Vagina (tissue), 2 donors: ENCODE measurements at regions not wholly inside any gene's neighbourhood (a gene's known extent, or its start where the extent isn't known, plus 50 kb on each side); places are given as distances from the start of the nearest gene placed in this dataset.

ENCODE experiments used
- DNase-seq, 2 donors: peaks; one replicate each; pipeline ENCODE4 v3.0.0-alpha.2; 2017; ENCODE audit errors: extremely low spot score in 2 of 2
- H3K27ac ChIP-seq: fragments of 200-600 bp; sonication (generic); one replicate; pipeline ENCODE4 v1.5.1; 2019
- H3K27me3 ChIP-seq: fragments of 200-600 bp; sonication (generic); one replicate; pipeline ENCODE4 v1.5.1; 2019
- H3K36me3 ChIP-seq, 2 donors: fragments of 200-600 bp; sonication (generic); one replicate each; pipeline ENCODE4 v1.5.1; 2017 to 2019
- H3K4me1 ChIP-seq: fragments of 200-600 bp; sonication (generic); one replicate; pipeline ENCODE4 v1.5.1; 2019
- H3K4me3 ChIP-seq, 2 donors: fragments of 200-600 bp; sonication (generic); 1 replicate in 1 of 2; 2 replicates in 1 of 2; pipeline ENCODE4 v1.5.1; 2016 to 2019
- H3K9me3 ChIP-seq: fragments of 200-600 bp; sonication (generic); one replicate; pipeline ENCODE4 v1.5.1; 2019
- CTCF ChIP-seq, 3 experiments: fragments of 450-650 bp in 2 of 3; fragments of 200-600 bp in 1 of 3; sonication (generic) in 1 of 3; IDR thresholded peaks; one replicate each; pipeline ENCODE4 v1.5.1; 2017 to 2019; ENCODE audit warnings: antibody characterized with exemption in 3 of 3, mild to moderate bottlenecking in 2 of 3, moderate library complexity in 2 of 3
- POLR2A ChIP-seq, 2 donors: fragments of 450-650 bp; IDR thresholded peaks; one replicate each; pipeline ENCODE4 v1.6.1; 2017; ENCODE audit warnings: antibody characterized with exemption in 2 of 2, mild to moderate bottlenecking in 2 of 2, moderate library complexity in 2 of 2
- POLR2AphosphoS5 ChIP-seq, 2 donors: sonication (generic); formaldehyde crosslinking; IDR thresholded peaks; one replicate each; pipeline ENCODE4 v1.9.0; 2017; ENCODE audit warnings: antibody characterized with exemption in 2 of 2, mild to moderate bottlenecking in 2 of 2, low read depth in 1 of 2; ENCODE audit not compliant: insufficient read depth in 1 of 2
- intact Hi-C: fragments of 100-400 bp; cut with DNase I; formaldehyde crosslinking; loops from one replicate; pipeline ENCODE4 v1.15.1; 2023

GRCh38 chr13:111422348-111422747, 101.9 kb downstream of the TEX29 start:
- no peak overlapping the region for H3K4me3 ChIP-seq
- H3K27me3 ChIP-seq: no peaks in the 10 kb centered on the region
- no peaks in the 10 kb centered on the region for H3K4me1 ChIP-seq
- no peaks in the 10 kb centered on the region for H3K9me3 ChIP-seq
- TF ChIP-seq POLR2A (IDR thresholded peaks at IDR 0.05) (no peak), POLR2AphosphoS5 (IDR thresholded peaks at IDR 0.05; ENCODE audit: insufficient read depth in 1 of 2, low read depth in 1 of 2) (no peak), CTCF (IDR thresholded peaks at IDR 0.05) (no peak)
- no peak for DNase-seq
- H3K36me3 ChIP-seq: no peaks in the 10 kb centered on the region
- H3K27ac ChIP-seq: no peak overlapping the region
- intact Hi-C loops: no loop called here

DNA sequence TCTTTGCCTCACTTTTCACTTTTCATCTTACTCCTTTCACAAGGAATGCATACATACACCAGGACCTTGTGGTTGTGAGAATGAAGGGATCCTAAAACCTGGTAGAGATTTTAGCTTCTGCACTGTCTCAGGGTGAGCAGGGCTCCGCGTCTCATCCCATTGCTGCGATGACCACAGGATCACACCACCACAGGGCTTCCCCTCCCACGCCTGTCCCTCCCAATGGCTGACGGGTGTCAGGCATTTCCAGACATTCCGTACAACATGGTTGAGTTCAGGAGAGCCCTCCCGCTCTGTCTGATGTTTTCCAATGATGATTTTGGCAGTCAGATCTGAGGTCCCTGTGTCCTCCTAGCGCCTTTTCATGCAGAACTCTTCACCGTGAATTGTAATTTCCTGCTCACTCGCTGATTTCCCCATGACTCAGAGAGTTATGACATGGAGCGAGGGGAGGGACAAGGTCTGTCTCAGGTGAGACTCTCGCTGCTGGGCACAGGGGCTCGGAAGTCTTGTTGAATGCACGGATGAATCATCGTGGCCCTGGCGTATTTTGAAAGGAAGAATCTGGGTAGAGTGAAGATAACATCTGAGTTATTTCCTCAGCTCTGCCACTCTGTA, 102.8 kb downstream of the TEX29 start:
- no peaks in the 10 kb centered on the region for H3K36me3 ChIP-seq
- no peak overlapping the region for H3K27ac ChIP-seq
- TF ChIP-seq POLR2A (IDR thresholded peaks at IDR 0.05) (no peak), CTCF (IDR thresholded peaks at IDR 0.05) (no peak), POLR2AphosphoS5 (IDR thresholded peaks at IDR 0.05; ENCODE audit: insufficient read depth in 1 of 2, low read depth in 1 of 2) (no peak)
- H3K4me3 ChIP-seq: no peak overlapping the region
- no peak for DNase-seq
- H3K4me1 ChIP-seq: no peaks in the 10 kb centered on the region
- intact Hi-C loops: no loop called here
- no peaks in the 10 kb centered on the region for H3K9me3 ChIP-seq
- no peaks in the 10 kb centered on the region for H3K27me3 ChIP-seq

- no peak for DNase-seq
- H3K27me3 ChIP-seq: no peaks in the 10 kb centered on the region
- TF ChIP-seq POLR2AphosphoS5 (IDR thresholded peaks at IDR 0.05; ENCODE audit: insufficient read depth in 1 of 2, low read depth in 1 of 2): no peak
- no peak for TF ChIP-seq CTCF (IDR thresholded peaks at IDR 0.05)
- TF ChIP-seq POLR2A (IDR thresholded peaks at IDR 0.05): no peak
Measured at GRCh38 chr13:111424134-111424533, 103.7 kb downstream of the TEX29 start.

DNA sequence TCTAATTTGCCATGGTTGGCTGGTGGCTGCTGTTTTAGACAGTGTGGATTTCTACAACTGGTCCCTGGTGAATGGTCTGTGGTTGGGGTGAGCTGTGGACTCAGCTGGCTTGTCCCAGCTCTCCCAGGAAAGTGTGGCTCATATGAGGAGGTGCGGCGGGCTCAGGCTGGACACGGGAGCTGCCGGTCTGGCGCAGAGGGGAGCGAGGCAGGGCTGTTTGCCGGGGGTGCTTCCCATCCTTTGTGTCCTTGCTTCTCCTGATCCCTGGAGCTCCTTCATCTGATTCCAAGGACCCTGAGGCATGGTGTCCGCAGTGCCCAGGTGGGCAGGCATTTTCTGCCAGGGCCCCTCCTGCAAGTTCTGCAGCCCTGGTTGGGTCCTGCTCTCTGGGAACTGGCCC, 104.9 kb downstream of the TEX29 start:
- Histone ChIP-seq H3K4me1 (no peaks in the 10 kb centered on the region), H3K4me3 (no peak overlapping the region), H3K27me3 (no peaks in the 10 kb centered on the region), H3K9me3 (no peaks in the 10 kb centered on the region), H3K36me3 (no peaks in the 10 kb centered on the region), H3K27ac (no peak overlapping the region)
- no peak for TF ChIP-seq CTCF (IDR thresholded peaks at IDR 0.05)
- no peak for TF ChIP-seq POLR2AphosphoS5 (IDR thresholded peaks at IDR 0.05; ENCODE audit: insufficient read depth in 1 of 2, low read depth in 1 of 2)
- no peak for TF ChIP-seq POLR2A (IDR thresholded peaks at IDR 0.05)
- intact Hi-C loops: no loop called here
- DNase-seq: no peak

More at GRCh38 chr13:111424134-111424533, 103.7 kb downstream of the TEX29 start:
- intact Hi-C loops: no loop called here
- H3K27ac ChIP-seq: no peak overlapping the region
- no peaks in the 10 kb centered on the region for H3K36me3 ChIP-seq
- H3K4me1 ChIP-seq: no peaks in the 10 kb centered on the region
- no peaks in the 10 kb centered on the region for H3K9me3 ChIP-seq
- no peak overlapping the region for H3K4me3 ChIP-seq

DNA sequence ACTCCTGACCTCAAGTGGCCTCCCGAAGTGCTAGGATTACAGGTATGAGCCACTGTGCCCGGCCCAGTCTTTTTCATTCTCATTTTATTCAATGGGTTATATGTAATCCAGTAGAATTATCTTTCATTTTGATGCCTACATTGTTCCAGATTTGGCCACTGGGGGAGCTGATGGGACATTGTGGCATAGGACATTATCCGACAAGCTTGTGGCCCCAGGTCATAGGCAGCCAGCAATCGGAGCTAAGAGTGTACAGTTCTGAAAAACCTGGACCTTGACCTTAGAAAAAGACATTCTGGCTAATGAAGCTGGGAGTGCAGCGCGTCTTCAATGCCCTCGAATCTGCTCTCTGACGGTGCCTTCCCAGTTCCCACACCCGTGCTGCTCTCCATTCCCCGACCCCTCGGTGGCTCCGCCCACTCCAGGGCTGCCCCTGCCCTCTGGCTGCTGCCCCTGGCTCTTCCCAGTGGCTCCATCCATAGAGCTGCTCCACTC, 108.7 kb downstream of the TEX29 start:
- intact Hi-C loops: no loop called here
- no peak overlapping the region for H3K27ac ChIP-seq
- peak in 1 of 2 donors; percentile 77 for DNase-seq
- H3K4me1 ChIP-seq: no peaks in the 10 kb centered on the region
- no peaks in the 10 kb centered on the region for H3K27me3 ChIP-seq
- no peaks in the 10 kb centered on the region for H3K36me3 ChIP-seq
- H3K4me3 ChIP-seq: no peak overlapping the region
- no peaks in the 10 kb centered on the region for H3K9me3 ChIP-seq
- no peak for TF ChIP-seq CTCF (IDR thresholded peaks at IDR 0.05)
- TF ChIP-seq POLR2A (IDR thresholded peaks at IDR 0.05): no peak
- TF ChIP-seq POLR2AphosphoS5 (IDR thresholded peaks at IDR 0.05; ENCODE audit: insufficient read depth in 1 of 2, low read depth in 1 of 2): no peak
